GM23248 (cell line): ENCODE measurements at regions not wholly inside any gene's neighbourhood (a gene's known extent, or its start where the extent isn't known, plus 50 kb on each side); places are given as distances from the start of the nearest gene placed in this dataset.

Source experiments
- EZH2 ChIP-seq: fragments of 200-600 bp; sonication (generic); IDR thresholded peaks from 2 replicates; pipeline ENCODE4 v1.6.1; 2018; ENCODE audit warnings: antibody characterized with exemption, mild to moderate bottlenecking; ENCODE audit not compliant: insufficient read depth, poor library complexity, severe bottlenecking
- EZH2phosphoT487 ChIP-seq: fragments of 200-600 bp; sonication (generic); IDR thresholded peaks from 2 replicates; pipeline ENCODE4 v1.6.1; 2018; ENCODE audit warnings: antibody characterized with exemption, moderate library complexity, mild to moderate bottlenecking, low read depth; ENCODE audit not compliant: insufficient read depth

GRCh38 chr4:123060039-123060770, 137.8 kb upstream of the NUDT6 start:
- TF ChIP-seq EZH2phosphoT487 (no peak), EZH2 (no peak)
